ENCODE measurements at regions not wholly inside any gene's neighbourhood (a gene's known extent, or its start where the extent isn't known, plus 50 kb on each side); places are given as distances from the start of the nearest gene placed in this dataset.
A peak's percentile ranks its signal among the peaks of the same experiment; 100 is the strongest.

DNA sequence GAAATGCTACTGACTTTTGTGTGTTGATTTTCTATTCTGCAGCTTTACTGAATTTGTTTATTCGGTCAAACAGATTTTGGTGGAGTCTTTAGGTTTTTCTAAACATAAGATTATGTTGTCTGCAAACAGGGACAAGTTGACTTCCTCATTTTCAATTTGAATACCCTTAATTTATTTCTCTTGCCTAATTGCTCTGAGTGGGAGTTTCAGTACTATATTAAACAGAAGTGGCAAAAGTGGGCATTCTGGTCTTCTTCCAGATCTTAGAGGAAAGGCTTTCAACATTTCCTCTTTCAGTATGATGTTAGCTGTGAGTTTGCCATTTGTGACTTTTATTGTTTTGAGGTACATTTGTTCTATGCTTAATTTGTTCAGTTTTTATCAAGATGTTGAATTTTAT is 268.5 kb downstream of the WNT5A start:
- no peak for DNase-seq (ENCODE audit: low read depth)
- no peak for TF ChIP-seq CTCF (IDR thresholded peaks at IDR 0.05; ENCODE audit: low read depth, low read length, missing control alignments)
- no peak overlapping the region for H3K4me3 ChIP-seq (ENCODE audit: low read depth, low read length)
- in situ Hi-C loops (cut with HindIII; ENCODE audit: low sequenced_read_pairs), result no loop called here

GRCh38 chr3:55207744-55208143 is 279.4 kb downstream of the WNT5A start:
- in situ Hi-C loops (cut with HindIII; ENCODE audit: low sequenced_read_pairs), result no loop called here
- DNase-seq (ENCODE audit: low read depth), result no peak
- no peak for TF ChIP-seq CTCF (IDR thresholded peaks at IDR 0.05; ENCODE audit: low read depth, low read length, missing control alignments)
- H3K4me3 ChIP-seq (ENCODE audit: low read depth, low read length), result no peak overlapping the region

DNA sequence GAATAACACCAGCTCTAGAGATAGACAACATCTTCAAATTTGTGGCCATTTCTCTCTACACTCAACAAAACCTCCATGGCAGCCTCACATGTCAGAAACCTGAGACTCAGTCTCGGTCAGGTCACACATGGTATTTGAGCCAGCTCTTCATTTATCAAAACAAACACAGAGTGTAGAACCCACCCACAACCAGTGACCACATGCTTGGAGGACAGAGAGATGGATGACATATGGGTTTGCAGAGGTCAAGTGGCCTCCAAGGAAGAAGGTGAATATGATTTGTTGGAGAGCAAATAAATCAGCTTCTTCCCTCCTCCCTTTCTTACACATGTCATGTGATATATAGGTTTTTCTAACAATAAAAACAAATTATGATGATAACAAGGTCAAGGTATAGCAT is 278.1 kb upstream of the LRTM1 start:
- in situ Hi-C loops (cut with HindIII; ENCODE audit: low sequenced_read_pairs), result no loop called here
- no peak for TF ChIP-seq CTCF (IDR thresholded peaks at IDR 0.05; ENCODE audit: low read depth, low read length, missing control alignments)
- no peak for DNase-seq (ENCODE audit: low read depth)
- no peak overlapping the region for H3K4me3 ChIP-seq (ENCODE audit: low read depth, low read length)

DNA sequence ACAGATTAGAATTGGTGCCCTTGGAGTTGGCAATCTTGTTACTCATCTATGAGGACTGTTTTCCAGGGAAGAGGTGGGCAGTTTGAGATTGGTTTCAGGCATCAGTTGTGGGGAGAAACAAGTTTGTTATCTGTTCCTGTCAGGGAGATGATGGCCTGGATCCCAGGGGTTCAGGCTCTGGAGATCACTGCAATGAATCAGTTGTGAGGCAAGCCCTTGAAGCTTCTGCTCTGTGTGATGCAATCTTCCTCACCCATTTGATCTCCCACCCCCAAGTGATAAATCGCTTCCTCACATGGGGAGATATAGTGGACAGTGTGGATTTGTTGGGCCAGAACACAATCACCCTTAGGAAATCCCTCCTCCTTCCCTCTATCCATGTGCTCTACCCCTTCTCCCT is 276.6 kb upstream of the LRTM1 start:
- no peak for DNase-seq (ENCODE audit: low read depth)
- TF ChIP-seq CTCF (IDR thresholded peaks at IDR 0.05; ENCODE audit: low read depth, low read length, missing control alignments), result no peak
- no peak overlapping the region for H3K4me3 ChIP-seq (ENCODE audit: low read depth, low read length)
- in situ Hi-C loops (cut with HindIII; ENCODE audit: low sequenced_read_pairs), result no loop called here

GRCh38 chr3:55203546-55203945 is 275.7 kb upstream of the LRTM1 start:
- TF ChIP-seq CTCF (IDR thresholded peaks at IDR 0.05; ENCODE audit: low read depth, low read length, missing control alignments), result no peak
- no peak overlapping the region for H3K4me3 ChIP-seq (ENCODE audit: low read depth, low read length)
- in situ Hi-C loops (cut with HindIII; ENCODE audit: low sequenced_read_pairs), result no loop called here
- DNase-seq (ENCODE audit: low read depth), result no peak

DNA sequence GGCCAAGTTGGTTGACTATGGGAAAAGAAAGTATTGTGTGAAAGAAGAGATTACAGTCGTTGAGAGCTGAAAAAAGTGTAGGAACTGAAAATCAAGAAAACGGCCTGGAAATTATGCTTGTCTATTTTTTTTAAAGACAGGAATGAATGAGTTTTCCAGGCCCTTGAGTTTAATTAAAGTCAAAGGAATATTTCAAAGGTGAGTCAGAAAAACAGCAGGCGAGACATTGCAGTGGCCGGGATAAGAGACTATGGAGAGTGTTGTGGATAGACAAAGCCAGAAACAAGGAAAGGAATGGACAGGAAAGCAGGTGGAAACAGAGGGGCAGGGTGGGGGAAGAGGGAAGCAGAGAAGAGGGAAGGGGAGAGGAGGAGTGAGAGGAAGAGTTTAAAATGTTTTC is 275.1 kb upstream of the LRTM1 start:
- DNase-seq (ENCODE audit: low read depth), result peak; percentile 62
- in situ Hi-C loops (cut with HindIII; ENCODE audit: low sequenced_read_pairs), result no loop called here
- H3K4me3 ChIP-seq (ENCODE audit: low read depth, low read length), result no peak overlapping the region
- TF ChIP-seq CTCF (IDR thresholded peaks at IDR 0.05; ENCODE audit: low read depth, low read length, missing control alignments), result no peak

GRCh38 chr3:55202326-55202725 is 274.5 kb upstream of the LRTM1 start:
- TF ChIP-seq CTCF (IDR thresholded peaks at IDR 0.05; ENCODE audit: low read depth, low read length, missing control alignments), result no peak
- in situ Hi-C loops (cut with HindIII; ENCODE audit: low sequenced_read_pairs), result no loop called here
- no peak overlapping the region for H3K4me3 ChIP-seq (ENCODE audit: low read depth, low read length)
- DNase-seq (ENCODE audit: low read depth), result peak; percentile 57
